ENCODE measurements at regions not wholly inside any gene's neighbourhood (a gene's known extent, or its start where the extent isn't known, plus 50 kb on each side); places are given as distances from the start of the nearest gene placed in this dataset.

- CTCF ChIA-PET, result no interaction called here
- H2AFZ ChIP-seq (ENCODE audit: low read depth), result no peak overlapping the region
- H3K4me2 ChIP-seq, result no peak overlapping the region
- H3K79me2 ChIP-seq (ENCODE audit: insufficient read depth), result no peaks in the 10 kb centered on the region
- H3K27me3 ChIP-seq (ENCODE audit: insufficient read depth), result no peaks in the 10 kb centered on the region
- H3K4me1 ChIP-seq (ENCODE audit: control insufficient read depth in 1 of 2, insufficient read depth in 2 of 2, low read depth in 1 of 2, low read length in 1 of 2), result no peaks in the 10 kb centered on the region
- 42% methylated on average over 2 of the region's 2 CpGs for WGBS (ENCODE audit: low lambda C conversion rate)
- POLR2A ChIA-PET, result no interaction called here
- TF ChIP-seq SMC3 (IDR thresholded peaks at IDR 0.05; ENCODE audit: low read depth, low read length) (no peak), EZH2phosphoT487 (IDR thresholded peaks at IDR 0.05; ENCODE audit: borderline replicate concordance, low read depth) (no peak), NRF1 (IDR thresholded peaks at IDR 0.05; ENCODE audit: low read depth, low read length) (no peak)
- H3F3A ChIP-seq (replicated peaks; ENCODE audit: insufficient read depth), result peaks cover 5% of the 10 kb centered on the region
- DNase-seq, result no peak
- H3K27ac ChIP-seq (ENCODE audit: low read depth in 2 of 2, low read length in 1 of 2), result no peak overlapping the region
- H3K9ac ChIP-seq, result no peak overlapping the region
- H4K20me1 ChIP-seq (ENCODE audit: insufficient read depth), result no peaks in the 10 kb centered on the region
- H3K4me3 ChIP-seq (ENCODE audit: low read depth in 2 of 2, low read length in 1 of 2), result no peak overlapping the region
- H3K36me3 ChIP-seq (replicated peaks in 1 of 2; ENCODE audit: control insufficient read depth in 1 of 2, insufficient read depth in 2 of 2, low read length in 1 of 2), result no peaks in the 10 kb centered on the region
- H3K9me2 ChIP-seq, result no peaks in the 10 kb centered on the region
- no peaks in the 10 kb centered on the region for H3K9me3 ChIP-seq
These were observed 76.0 kb upstream of the HMGA2 start for GRCh38 chr12:65748332-65748731.

DNA sequence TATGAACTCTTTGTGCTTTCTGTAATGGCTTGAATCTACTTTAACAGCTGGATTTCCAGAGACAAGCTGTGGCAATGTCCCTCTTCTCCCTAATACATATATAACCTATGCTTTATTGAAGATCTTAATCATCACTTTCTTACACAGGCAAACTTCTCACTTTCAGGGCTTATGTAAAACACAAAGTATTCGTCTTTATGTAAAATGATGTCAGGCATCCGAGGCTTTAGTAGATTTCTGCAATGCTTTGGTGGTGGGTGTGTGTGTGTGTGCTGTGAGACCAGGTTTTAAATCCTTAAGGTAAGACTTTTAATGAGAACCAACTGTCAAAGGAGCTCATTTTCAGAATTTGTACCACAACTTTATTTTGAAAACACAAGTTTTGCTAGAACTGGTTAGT, 70.0 kb upstream of the HMGA2 start:
- H3F3A ChIP-seq (replicated peaks; ENCODE audit: insufficient read depth), result peaks cover 7% of the 10 kb centered on the region
- TF ChIP-seq RFX5 (IDR thresholded peaks at IDR 0.05; ENCODE audit: low read length) (no peak), GABPA (IDR thresholded peaks at IDR 0.05; ENCODE audit: low read depth) (no peak), EP300 (IDR thresholded peaks at IDR 0.05; ENCODE audit: borderline replicate concordance in 1 of 2, low read depth in 1 of 2, low read length in 1 of 2) (no peak), CHD2 (IDR thresholded peaks at IDR 0.05; ENCODE audit: low read length, partially characterized antibody) (no peak), YY1 (IDR thresholded peaks at IDR 0.05; ENCODE audit: low read depth) (no peak), FOSL2 (IDR thresholded peaks at IDR 0.05; ENCODE audit: borderline replicate concordance, low read depth) (no peak), EZH2phosphoT487 (IDR thresholded peaks at IDR 0.05; ENCODE audit: borderline replicate concordance, low read depth) (no peak), FOXM1 (IDR thresholded peaks at IDR 0.05; ENCODE audit: low read depth) (no peak)
- no peak for DNase-seq
- H3K4me2 ChIP-seq, result no peak overlapping the region
- no peaks in the 10 kb centered on the region for H3K9me2 ChIP-seq
- ChIA-PET CTCF (no interaction called here), POLR2A (no interaction called here)
- no peak overlapping the region for H3K27ac ChIP-seq (ENCODE audit: low read depth in 2 of 2, low read length in 1 of 2)
- no peaks in the 10 kb centered on the region for H4K20me1 ChIP-seq (ENCODE audit: insufficient read depth)
- no peak overlapping the region for H3K4me3 ChIP-seq (ENCODE audit: low read depth in 2 of 2, low read length in 1 of 2)
- 43% methylated on average over 2 of the region's 2 CpGs for WGBS (ENCODE audit: low lambda C conversion rate)
- no peaks in the 10 kb centered on the region for H3K9me3 ChIP-seq
- H2AFZ ChIP-seq (ENCODE audit: low read depth), result no peak overlapping the region
- H3K27me3 ChIP-seq (ENCODE audit: insufficient read depth), result no peaks in the 10 kb centered on the region
- H3K36me3 ChIP-seq (replicated peaks in 1 of 2; ENCODE audit: control insufficient read depth in 1 of 2, insufficient read depth in 2 of 2, low read length in 1 of 2), result no peaks in the 10 kb centered on the region
- H3K4me1 ChIP-seq (ENCODE audit: control insufficient read depth in 1 of 2, insufficient read depth in 2 of 2, low read depth in 1 of 2, low read length in 1 of 2), result no peaks in the 10 kb centered on the region
- H3K9ac ChIP-seq, result no peak overlapping the region
- no peaks in the 10 kb centered on the region for H3K79me2 ChIP-seq (ENCODE audit: insufficient read depth)

- WGBS (ENCODE audit: low lambda C conversion rate), result 30% methylated on average over 8 of the region's 8 CpGs
- H3K36me3 ChIP-seq (replicated peaks in 1 of 2; ENCODE audit: control insufficient read depth in 1 of 2, insufficient read depth in 2 of 2, low read length in 1 of 2), result no peaks in the 10 kb centered on the region
These were observed 69.3 kb upstream of the HMGA2 start for GRCh38 chr12:65754744-65755595.

More at GRCh38 chr12:65754744-65755595, 69.3 kb upstream of the HMGA2 start:
- Histone ChIP-seq H4K20me1 (ENCODE audit: insufficient read depth) (no peaks in the 10 kb centered on the region), H3K4me2 (no peak overlapping the region), H3K9ac (no peak overlapping the region), H3F3A (replicated peaks; ENCODE audit: insufficient read depth) (peaks cover 8% of the 10 kb centered on the region), H3K4me1 (ENCODE audit: control insufficient read depth in 1 of 2, insufficient read depth in 2 of 2, low read depth in 1 of 2, low read length in 1 of 2) (no peaks in the 10 kb centered on the region), H3K79me2 (ENCODE audit: insufficient read depth) (no peaks in the 10 kb centered on the region), H2AFZ (ENCODE audit: low read depth) (no peak overlapping the region), H3K27ac (ENCODE audit: low read depth in 2 of 2, low read length in 1 of 2) (no peak overlapping the region), H3K4me3 (ENCODE audit: low read depth in 2 of 2, low read length in 1 of 2) (no peak overlapping the region), H3K9me3 (no peaks in the 10 kb centered on the region), H3K9me2 (no peaks in the 10 kb centered on the region), H3K27me3 (ENCODE audit: insufficient read depth) (no peaks in the 10 kb centered on the region)
- ChIA-PET POLR2A (no interaction called here), CTCF (no interaction called here)
- TF ChIP-seq, protein P1, sequence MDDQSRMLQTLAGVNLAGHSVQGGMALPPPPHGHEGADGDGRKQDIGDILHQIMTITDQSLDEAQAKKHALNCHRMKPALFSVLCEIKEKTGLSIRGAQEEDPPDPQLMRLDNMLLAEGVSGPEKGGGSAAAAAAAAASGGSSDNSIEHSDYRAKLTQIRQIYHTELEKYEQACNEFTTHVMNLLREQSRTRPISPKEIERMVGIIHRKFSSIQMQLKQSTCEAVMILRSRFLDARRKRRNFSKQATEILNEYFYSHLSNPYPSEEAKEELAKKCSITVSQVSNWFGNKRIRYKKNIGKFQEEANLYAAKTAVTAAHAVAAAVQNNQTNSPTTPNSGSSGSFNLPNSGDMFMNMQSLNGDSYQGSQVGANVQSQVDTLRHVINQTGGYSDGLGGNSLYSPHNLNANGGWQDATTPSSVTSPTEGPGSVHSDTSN (IDR thresholded peaks at IDR 0.05), result no peak
- no peak for TF ChIP-seq FOSL2 (IDR thresholded peaks at IDR 0.05; ENCODE audit: borderline replicate concordance, low read depth)
- TF ChIP-seq TCF12 (IDR thresholded peaks at IDR 0.05), result no peak
- TF ChIP-seq MEF2A (IDR thresholded peaks at IDR 0.05; ENCODE audit: borderline replicate concordance, low read depth), result no peak
- TF ChIP-seq CHD2 (IDR thresholded peaks at IDR 0.05; ENCODE audit: low read length, partially characterized antibody), result no peak
- no peak for TF ChIP-seq MAX (IDR thresholded peaks at IDR 0.05; ENCODE audit: low read depth)
- no peak for TF ChIP-seq SMC3 (IDR thresholded peaks at IDR 0.05; ENCODE audit: low read depth, low read length)
- DNase-seq, result no peak

All from SK-N-SH (cell line).